PC-9 (cell line): ENCODE measurements at regions not wholly inside any gene's neighbourhood (a gene's known extent, or its start where the extent isn't known, plus 50 kb on each side); places are given as distances from the start of the nearest gene placed in this dataset.

Experiments used
- BruUV-seq: library from RNA; stranded (reverse); fragments of 400-500 nt; replicated peaks from 2 replicates; lab custom pipeline; 2021; lab: Mats Ljungman, UMichigan
- CTCF ChIA-PET: fragments of 300-600 bp; sonication (Branson Sonifier 250); formaldehyde crosslinking; loops from one replicate; lab custom pipeline; 2022; ENCODE audit warnings: antibody characterized with exemption; lab: Charles Lee
- POLR2A ChIA-PET: fragments of 300-600 bp; sonication (Branson Sonifier 250); formaldehyde crosslinking; loops from one replicate; lab custom pipeline; 2022; ENCODE audit warnings: antibody characterized with exemption; ENCODE audit not compliant: unreplicated experiment; lab: Charles Lee
- DNase-seq, 2 experiments: peaks; one replicate each; pipeline versions ENCODE4 v3.0.0 to v3.0.0-alpha.2; 2015 to 2022; ENCODE audit warnings: mixed read lengths in 1 of 2
- H2AFZ ChIP-seq: fragments of 200-600 bp; sonication (generic); 2 replicates; pipeline ENCODE4 v1.8.1; 2017; ENCODE audit warnings: antibody characterized with exemption
- H3F3A ChIP-seq: fragments of 200-600 bp; sonication (generic); 2 replicates; pipeline ENCODE4 v1.8.1; 2017; ENCODE audit warnings: antibody characterized with exemption, mild to moderate bottlenecking, low read depth; ENCODE audit not compliant: insufficient read depth
- H3K27ac ChIP-seq: fragments of 200-600 bp; sonication (generic); 2 replicates; pipeline ENCODE4 v1.6.1; 2016; ENCODE audit warnings: mixed run types
- H3K27me3 ChIP-seq: fragments of 200-600 bp; sonication (generic); 2 replicates; pipeline ENCODE4 v1.6.1; 2016; ENCODE audit warnings: low read depth, mixed run types; ENCODE audit not compliant: insufficient read depth
- H3K36me3 ChIP-seq: fragments of 200-600 bp; sonication (generic); 2 replicates; pipeline ENCODE4 v1.6.1; 2016; ENCODE audit warnings: low read depth, mixed run types
- H3K4me1 ChIP-seq: fragments of 200-600 bp; sonication (generic); replicated peaks from 2 replicates; pipeline ENCODE4 v1.6.1; 2016; ENCODE audit warnings: mixed run types; ENCODE audit not compliant: insufficient read depth
- H3K4me2 ChIP-seq: fragments of 200-600 bp; sonication (generic); 2 replicates; pipeline ENCODE4 v1.6.1; 2017; ENCODE audit warnings: mixed run types
- H3K4me3 ChIP-seq: fragments of 200-600 bp; sonication (generic); 2 replicates; pipeline ENCODE4 v1.6.1; 2016; ENCODE audit warnings: mixed run types
- H3K79me2 ChIP-seq: fragments of 200-600 bp; sonication (generic); 2 replicates; pipeline ENCODE4 v1.6.1; 2017; ENCODE audit warnings: low read depth, mixed run types
- H3K9me2 ChIP-seq: fragments of 200-600 bp; sonication (generic); 2 replicates; pipeline ENCODE4 v1.8.1; 2017; ENCODE audit warnings: mild to moderate bottlenecking; ENCODE audit not compliant: insufficient read depth
- H3K9me3 ChIP-seq: fragments of 200-600 bp; sonication (generic); 2 replicates; pipeline ENCODE4 v1.8.1; 2016; ENCODE audit warnings: low read depth; ENCODE audit not compliant: insufficient read depth
- H4K20me1 ChIP-seq: fragments of 200-600 bp; sonication (generic); 2 replicates; pipeline ENCODE4 v1.8.1; 2017; ENCODE audit not compliant: insufficient read depth
- EZH2 ChIP-seq: fragments of 200-600 bp; sonication (generic); IDR thresholded peaks from 2 replicates; pipeline ENCODE4 v1.8.0; 2017; ENCODE audit warnings: antibody characterized with exemption, low read depth
- intact Hi-C: fragments of 100-400 bp; cut with micrococcal nuclease; formaldehyde crosslinking; loops from one replicate; pipeline ENCODE4 v1.10.0; 2022; ENCODE audit not compliant: unreplicated experiment
- TF ChIP-seq, protein P1 (sequence below): fragments of 200-600 bp; sonication (generic); conservative IDR thresholded peaks from 2 replicates; pipeline ENCODE4 v1.6.1; 2017; ENCODE audit warnings: mixed run types, antibody characterized with exemption, mild to moderate bottlenecking, moderate library complexity

DNA sequence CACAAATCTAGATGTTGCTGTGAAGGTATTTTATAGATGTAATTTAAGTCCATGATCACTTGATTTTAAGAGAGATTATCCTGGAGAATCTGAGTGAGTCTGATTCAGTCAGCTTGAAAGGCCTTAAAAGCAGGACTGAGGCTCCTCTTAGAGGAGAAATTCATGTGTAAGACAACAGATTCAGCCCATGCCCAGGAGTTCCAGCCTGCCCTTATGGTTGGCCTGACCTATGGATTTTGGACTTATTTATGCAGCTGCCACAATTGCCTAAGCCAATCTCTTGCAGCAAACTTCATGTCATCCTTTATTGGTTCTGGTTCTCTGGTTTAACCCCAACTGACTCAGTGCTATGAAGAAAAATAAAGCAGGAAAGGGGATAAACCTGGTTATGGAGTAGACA, 296.5 kb upstream of the RASGRP1 start:
- Histone ChIP-seq H4K20me1 (no peaks in the 10 kb centered on the region), H3K9me2 (no peaks in the 10 kb centered on the region), H3K4me1 (no peaks in the 10 kb centered on the region), H3K4me2 (no peak overlapping the region), H3K36me3 (no peaks in the 10 kb centered on the region), H3F3A (no peaks in the 10 kb centered on the region), H3K27ac (no peak overlapping the region), H3K9me3 (no peaks in the 10 kb centered on the region), H3K4me3 (no peak overlapping the region), H3K79me2 (no peaks in the 10 kb centered on the region), H3K27me3 (no peaks in the 10 kb centered on the region), H2AFZ (no peak overlapping the region)
- no TSS peak for BruUV-seq
- ChIA-PET POLR2A (no interaction called here), CTCF (no interaction called here)
- DNase-seq, result no peak
- TF ChIP-seq, protein P1, sequence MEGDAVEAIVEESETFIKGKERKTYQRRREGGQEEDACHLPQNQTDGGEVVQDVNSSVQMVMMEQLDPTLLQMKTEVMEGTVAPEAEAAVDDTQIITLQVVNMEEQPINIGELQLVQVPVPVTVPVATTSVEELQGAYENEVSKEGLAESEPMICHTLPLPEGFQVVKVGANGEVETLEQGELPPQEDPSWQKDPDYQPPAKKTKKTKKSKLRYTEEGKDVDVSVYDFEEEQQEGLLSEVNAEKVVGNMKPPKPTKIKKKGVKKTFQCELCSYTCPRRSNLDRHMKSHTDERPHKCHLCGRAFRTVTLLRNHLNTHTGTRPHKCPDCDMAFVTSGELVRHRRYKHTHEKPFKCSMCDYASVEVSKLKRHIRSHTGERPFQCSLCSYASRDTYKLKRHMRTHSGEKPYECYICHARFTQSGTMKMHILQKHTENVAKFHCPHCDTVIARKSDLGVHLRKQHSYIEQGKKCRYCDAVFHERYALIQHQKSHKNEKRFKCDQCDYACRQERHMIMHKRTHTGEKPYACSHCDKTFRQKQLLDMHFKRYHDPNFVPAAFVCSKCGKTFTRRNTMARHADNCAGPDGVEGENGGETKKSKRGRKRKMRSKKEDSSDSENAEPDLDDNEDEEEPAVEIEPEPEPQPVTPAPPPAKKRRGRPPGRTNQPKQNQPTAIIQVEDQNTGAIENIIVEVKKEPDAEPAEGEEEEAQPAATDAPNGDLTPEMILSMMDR, result no peak
- TF ChIP-seq EZH2, result no peak
- intact Hi-C loops, result no loop called here

DNA sequence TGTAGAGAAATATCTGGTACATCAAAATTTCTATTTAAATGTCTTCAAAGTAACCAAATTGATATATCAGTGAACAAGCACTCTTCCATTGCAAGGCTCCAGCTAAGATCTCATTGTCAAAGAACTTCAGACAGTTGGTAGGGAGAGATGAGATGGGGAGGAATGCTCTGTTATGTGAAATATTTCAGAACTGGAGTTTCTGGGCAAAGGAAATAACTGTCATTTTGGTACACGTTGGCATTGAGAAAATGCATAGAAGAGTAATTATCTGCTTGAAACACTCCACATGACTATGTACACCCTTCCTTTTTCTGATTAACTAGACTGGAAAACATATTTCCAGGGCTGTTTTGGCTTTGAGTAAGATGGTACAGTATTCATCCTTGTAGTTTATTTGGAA, 297.5 kb upstream of the RASGRP1 start:
- BruUV-seq, result no TSS peak
- Histone ChIP-seq H3K27me3 (no peaks in the 10 kb centered on the region), H3K4me3 (no peak overlapping the region), H3K79me2 (no peaks in the 10 kb centered on the region), H3F3A (no peaks in the 10 kb centered on the region), H3K9me3 (no peaks in the 10 kb centered on the region), H3K27ac (no peak overlapping the region), H2AFZ (no peak overlapping the region), H4K20me1 (no peaks in the 10 kb centered on the region), H3K4me1 (no peaks in the 10 kb centered on the region), H3K36me3 (no peaks in the 10 kb centered on the region), H3K4me2 (no peak overlapping the region), H3K9me2 (no peaks in the 10 kb centered on the region)
- ChIA-PET POLR2A (no interaction called here), CTCF (no interaction called here)
- TF ChIP-seq EZH2, result no peak
- TF ChIP-seq, protein P1, result no peak
- intact Hi-C loops, result no loop called here
- no peak for DNase-seq

DNA sequence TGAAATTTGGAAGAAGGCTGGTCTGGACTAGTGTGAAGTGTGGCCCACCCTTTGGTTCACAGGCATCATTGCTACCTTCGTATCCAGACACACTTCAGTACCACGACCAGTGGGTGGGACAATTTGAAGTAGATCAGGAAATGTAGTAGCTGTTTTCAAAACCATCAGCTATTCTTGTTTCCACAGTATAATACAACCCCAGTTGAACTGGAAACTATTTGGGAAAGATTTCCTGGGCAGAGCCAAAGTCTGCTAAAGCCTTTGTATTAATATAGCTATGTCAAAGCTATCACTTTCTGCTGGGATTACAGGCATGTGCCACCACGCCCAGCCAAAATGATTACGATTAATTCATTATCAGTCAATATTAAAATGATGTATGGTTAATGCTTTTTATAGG, 298.8 kb upstream of the RASGRP1 start:
- Histone ChIP-seq H3K36me3 (no peaks in the 10 kb centered on the region), H4K20me1 (no peaks in the 10 kb centered on the region), H3K4me2 (no peak overlapping the region), H3K9me2 (no peaks in the 10 kb centered on the region), H3K79me2 (no peaks in the 10 kb centered on the region), H3K9me3 (no peaks in the 10 kb centered on the region), H3F3A (no peaks in the 10 kb centered on the region), H3K27ac (no peak overlapping the region), H2AFZ (no peak overlapping the region), H3K4me1 (no peaks in the 10 kb centered on the region; the same call in 1 of the 2 replicates), H3K27me3 (no peaks in the 10 kb centered on the region), H3K4me3 (no peak overlapping the region)
- DNase-seq, result no peak
- ChIA-PET CTCF (interaction anchor here (0.7 kb wide), 1 partner anchor 528 kb away, joined by 3 read pairs; no protein-coding TSS in a partner anchor), POLR2A (interaction anchor here (0.6 kb wide), 1 partner anchor 32 kb away, joined by 4 read pairs; no protein-coding TSS in a partner anchor)
- no peak for TF ChIP-seq EZH2
- TF ChIP-seq, protein P1, result no peak
- BruUV-seq, result no TSS peak
- intact Hi-C loops, result no loop called here
